Keratinocyte (primary cell): ENCODE measurements at regions not wholly inside any gene's neighbourhood (a gene's known extent, or its start where the extent isn't known, plus 50 kb on each side); places are given as distances from the start of the nearest gene placed in this dataset.

Source experiments
- DNase-seq: peaks from one replicate; pipeline ENCODE4 v3.0.0-alpha.2; 2011; ENCODE audit warnings: low read depth, missing footprints, low spot score
- FAIRE-seq: peaks from 2 replicates; lab custom pipeline; 2011; peaks lifted over from hg19 to GRCh38; lab: Jason Lieb, UNC
- H2AFZ ChIP-seq: 2 replicates; pipeline ENCODE4 v1.6.0; 2012; ENCODE audit warnings: low read length, control low read depth, inconsistent platforms; ENCODE audit not compliant: control insufficient read depth
- H3K27ac ChIP-seq: 2 replicates; pipeline ENCODE4 v1.5.1; 2011; ENCODE audit warnings: low read length; ENCODE audit not compliant: control insufficient read depth, insufficient read depth
- H3K27me3 ChIP-seq: 3 replicates; pipeline ENCODE4 v1.6.0; 2011; ENCODE audit warnings: low read length; ENCODE audit not compliant: control insufficient read depth, insufficient read depth; ENCODE audit errors: extremely low read depth
- H3K36me3 ChIP-seq, 2 experiments: 2 replicates in 1 of 2; 3 replicates in 1 of 2; pipeline ENCODE4 v1.5.1; 2011; ENCODE audit warnings: low read length in 2 of 2, mild to moderate bottlenecking in 1 of 2; ENCODE audit not compliant: control insufficient read depth in 2 of 2, insufficient read depth in 2 of 2; ENCODE audit errors: extremely low read depth in 1 of 2
- H3K4me1 ChIP-seq: 3 replicates; pipeline ENCODE4 v1.5.1; 2011; ENCODE audit warnings: low read length; ENCODE audit not compliant: control insufficient read depth, insufficient read depth; ENCODE audit errors: extremely low read depth
- H3K4me2 ChIP-seq: 3 replicates; pipeline ENCODE4 v1.6.0; 2011; ENCODE audit warnings: low read depth, low read length; ENCODE audit not compliant: control insufficient read depth, insufficient read depth; ENCODE audit errors: extremely low read depth
- H3K4me3 ChIP-seq, 3 experiments: fragments of 200-600 bp in 1 of 3; sonication (generic) in 1 of 3; 2 replicates in 2 of 3; 3 replicates in 1 of 3; pipeline ENCODE4 v1.5.1; 2011 to 2016; ENCODE audit warnings: low read length in 3 of 3, mild to moderate bottlenecking in 3 of 3, control low read depth in 2 of 3, inconsistent platforms in 1 of 3, low read depth in 1 of 3, mixed read lengths in 1 of 3, mixed run types in 1 of 3, moderate library complexity in 1 of 3; ENCODE audit not compliant: control insufficient read depth in 2 of 3, insufficient read depth in 2 of 3; ENCODE audit errors: extremely low read depth in 1 of 3
- H3K79me2 ChIP-seq: 2 replicates; pipeline ENCODE4 v1.6.0; 2012; ENCODE audit warnings: low read length; ENCODE audit not compliant: control insufficient read depth, insufficient read depth
- H3K9ac ChIP-seq: 3 replicates; pipeline ENCODE4 v1.6.0; 2011; ENCODE audit warnings: low read length; ENCODE audit not compliant: control insufficient read depth, insufficient read depth; ENCODE audit errors: extremely low read depth
- H3K9me1 ChIP-seq: 3 replicates; pipeline ENCODE4 v1.6.0; 2011; ENCODE audit warnings: low read length; ENCODE audit not compliant: control insufficient read depth, insufficient read depth; ENCODE audit errors: extremely low read depth
- H3K9me3 ChIP-seq: 2 replicates; pipeline ENCODE4 v1.5.1; 2012; ENCODE audit warnings: low read depth, low read length; ENCODE audit not compliant: control insufficient read depth
- H4K20me1 ChIP-seq: 3 replicates; pipeline ENCODE4 v1.6.0; 2011; ENCODE audit warnings: low read length; ENCODE audit not compliant: control insufficient read depth, insufficient read depth; ENCODE audit errors: extremely low read depth
- CTCF ChIP-seq, 3 experiments: IDR thresholded peaks in 1 of 3; conservative IDR thresholded peaks in 1 of 3; optimal IDR thresholded peaks in 1 of 3; 2 replicates in 2 of 3; 3 replicates in 1 of 3; pipeline versions ENCODE3 to v1.5.1; 2011; ENCODE audit warnings: low read length in 3 of 3, mild to moderate bottlenecking in 3 of 3, moderate library complexity in 2 of 3, control low read depth in 1 of 3, inconsistent platforms in 1 of 3; ENCODE audit not compliant: insufficient read depth in 2 of 3; ENCODE audit errors: extremely low read depth in 1 of 3
- EZH2 ChIP-seq: IDR thresholded peaks from one replicate; pipeline ENCODE4 v1.6.1; 2012; ENCODE audit warnings: inconsistent platforms, mild to moderate bottlenecking, low read length, moderate library complexity
- dilution Hi-C: fragments of 300-500 bp; cut with MboI; formaldehyde crosslinking; loops from one replicate; pipeline ENCODE4 v1.7.0; 2020; ENCODE audit warnings: low sequenced_read_pairs; ENCODE audit not compliant: extremely low pct_ligation_motif_present

GRCh38 chr15:98057453-98057852 is 97.0 kb downstream of the ARRDC4 start:
- FAIRE-seq (no peak), DNase-seq (no peak)
- Histone ChIP-seq H4K20me1 (no peaks in the 10 kb centered on the region), H3K9me3 (no peaks in the 10 kb centered on the region), H3K27ac (no peak overlapping the region), H3K9me1 (no peaks in the 10 kb centered on the region), H3K4me1 (no peaks in the 10 kb centered on the region), H3K79me2 (no peaks in the 10 kb centered on the region), H3K36me3 (no peaks in the 10 kb centered on the region), H3K27me3 (no peaks in the 10 kb centered on the region), H3K9ac (no peak overlapping the region), H3K4me2 (no peak overlapping the region), H3K4me3 (no peak overlapping the region), H2AFZ (no peak overlapping the region)
- dilution Hi-C loops = no loop called here
- TF ChIP-seq CTCF (optimal IDR thresholded peaks at IDR 0.05 in 1 of 3, IDR thresholded peaks at IDR 0.05 in 1 of 3, conservative IDR thresholded peaks at IDR 0.05 in 1 of 3; ENCODE audit: extremely low read depth in 1 of 3, insufficient read depth in 2 of 3, low read length in 3 of 3) = no peak
- TF ChIP-seq EZH2 = no peak

- no peak for DNase-seq
- FAIRE-seq = no peak
- Histone ChIP-seq H3K4me2 (no peak overlapping the region), H4K20me1 (no peaks in the 10 kb centered on the region), H3K9ac (no peak overlapping the region), H3K4me3 (no peak overlapping the region), H2AFZ (no peak overlapping the region), H3K27me3 (no peaks in the 10 kb centered on the region), H3K27ac (no peak overlapping the region), H3K9me3 (no peaks in the 10 kb centered on the region), H3K4me1 (no peaks in the 10 kb centered on the region), H3K36me3 (no peaks in the 10 kb centered on the region), H3K79me2 (no peaks in the 10 kb centered on the region), H3K9me1 (no peaks in the 10 kb centered on the region)
- TF ChIP-seq EZH2 (no peak), CTCF (optimal IDR thresholded peaks at IDR 0.05 in 1 of 3, IDR thresholded peaks at IDR 0.05 in 1 of 3, conservative IDR thresholded peaks at IDR 0.05 in 1 of 3; ENCODE audit: extremely low read depth in 1 of 3, insufficient read depth in 2 of 3, low read length in 3 of 3) (no peak)
- dilution Hi-C loops = no loop called here
Observed at GRCh38 chr15:98062869-98063268, 102.4 kb downstream of the ARRDC4 start.
